T47D (cell line): ENCODE measurements at regions not wholly inside any gene's neighbourhood (a gene's known extent, or its start where the extent isn't known, plus 50 kb on each side); places are given as distances from the start of the nearest gene placed in this dataset.

Experiments
- DNase-seq, 2 experiments: peaks; one replicate each; pipeline versions ENCODE4 v3.0.0 to v3.0.0-alpha.2; 2011 to 2012; ENCODE audit warnings: low read depth in 1 of 2, low spot score in 1 of 2
- JUND ChIP-seq: IDR thresholded peaks from 2 replicates; pipeline ENCODE4 v1.6.1; 2012; ENCODE audit warnings: low read depth
- in situ Hi-C: cut with HindIII; loops from 2 replicates; pipeline ENCODE4 v1.10.0; 2016; ENCODE audit warnings: low sequenced_read_pairs, low pct_unique_long_range_greater_than_20kb

DNA sequence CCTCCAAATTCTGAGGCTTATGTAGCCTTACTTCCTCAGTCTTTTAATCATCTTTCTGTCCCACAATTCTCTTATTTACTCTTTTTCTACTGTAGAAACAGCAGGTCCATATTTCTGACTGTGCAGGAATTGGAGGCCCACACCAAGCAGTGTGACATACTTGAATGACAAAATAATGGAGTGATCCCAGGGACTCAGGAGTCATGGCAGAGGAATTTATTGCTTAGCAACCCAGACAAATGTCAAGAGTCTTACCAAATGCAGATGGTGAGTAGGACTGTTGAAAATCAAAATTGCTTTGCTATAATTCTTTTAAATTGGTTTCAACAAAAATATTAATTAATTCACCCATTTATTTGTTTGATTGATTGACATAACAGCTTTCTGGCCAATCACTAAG is 59.9 kb downstream of the HTR1B start:
- no peak for TF ChIP-seq JUND
- DNase-seq, result no peak
- in situ Hi-C loops, result no loop called here

DNA sequence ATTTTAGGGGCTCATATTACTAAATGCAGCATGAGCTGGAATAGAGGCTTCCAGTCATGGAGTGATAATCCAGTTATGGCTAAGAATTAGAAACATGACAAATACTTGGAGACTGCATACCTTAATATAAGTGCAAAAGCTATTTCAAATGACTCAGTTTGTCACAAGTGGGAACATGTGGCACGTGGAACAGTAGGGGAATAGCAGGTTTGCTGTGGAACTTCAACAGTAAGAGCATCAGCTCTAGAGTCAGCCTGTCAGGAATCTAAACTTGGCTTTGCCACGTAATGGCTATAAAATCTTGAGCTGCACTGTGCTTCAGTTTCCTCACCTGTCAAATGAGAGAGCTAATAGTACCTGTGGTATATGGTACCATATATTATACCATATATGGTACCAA is 62.1 kb downstream of the HTR1B start:
- in situ Hi-C loops, result no loop called here
- no peak for TF ChIP-seq JUND
- DNase-seq, result no peak

DNA sequence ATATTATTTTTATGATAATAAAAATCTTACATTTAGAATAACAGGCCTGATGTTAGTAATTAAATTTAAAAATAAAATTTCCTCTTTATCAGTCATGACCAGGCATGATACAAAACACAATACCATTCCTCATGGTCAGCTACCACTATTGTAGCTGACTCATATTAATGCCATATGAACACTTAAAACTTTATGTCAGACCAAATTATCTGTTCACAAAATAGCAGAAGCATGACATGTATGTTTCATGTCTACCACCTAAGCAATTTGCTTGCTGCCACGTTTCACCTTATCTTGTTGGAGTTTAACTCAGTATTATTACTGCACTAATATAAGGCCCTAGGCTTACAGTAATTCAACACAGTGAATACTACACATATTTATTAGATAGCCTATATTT is 65.7 kb downstream of the HTR1B start:
- in situ Hi-C loops, result no loop called here
- TF ChIP-seq JUND, result no peak

DNA sequence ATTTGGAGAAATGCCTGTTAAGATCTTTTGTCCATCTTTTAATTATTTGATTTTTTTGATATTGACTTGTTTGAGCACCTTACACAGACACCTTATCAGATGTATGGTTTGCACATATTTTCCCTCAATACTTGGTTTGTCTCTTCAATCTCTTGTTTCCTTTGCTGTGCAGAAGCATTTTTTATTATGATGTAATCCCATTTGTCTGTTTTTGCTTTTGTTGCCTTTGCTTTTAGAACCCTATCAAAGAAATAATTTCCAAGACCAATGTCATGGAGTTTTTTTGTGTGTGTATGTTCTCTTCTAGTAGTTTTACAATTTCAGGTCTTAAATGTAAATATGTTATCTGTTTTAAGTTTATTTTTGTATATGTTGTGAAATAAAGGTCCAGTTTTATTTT is 73.9 kb downstream of the HTR1B start:
- TF ChIP-seq JUND, result no peak
- no peak for DNase-seq
- in situ Hi-C loops, result no loop called here

More for the DNA sequence above, 65.7 kb downstream of the HTR1B start:
- DNase-seq, result no peak

DNA sequence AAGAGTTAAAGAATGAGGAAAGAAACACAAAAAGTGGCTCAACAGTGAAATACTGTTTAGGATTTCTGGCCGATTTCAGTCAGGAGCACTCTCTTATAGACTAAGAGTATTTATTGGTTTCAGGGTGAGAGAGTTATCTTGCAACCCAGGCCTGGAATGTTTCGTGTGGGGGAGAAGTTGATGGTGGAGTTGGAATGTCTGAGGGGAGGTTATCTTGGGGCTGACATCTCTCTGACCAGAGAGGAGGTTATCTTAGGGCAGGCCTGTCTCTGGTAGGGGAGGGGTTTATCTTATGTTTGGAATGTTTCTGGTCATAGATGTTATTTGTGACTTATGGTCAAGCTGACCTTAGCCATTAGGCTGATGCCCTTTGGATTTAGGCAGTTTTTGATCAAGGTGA is 80.3 kb downstream of the HTR1B start:
- no peak for DNase-seq
- no peak for TF ChIP-seq JUND
- in situ Hi-C loops, result no loop called here

DNA sequence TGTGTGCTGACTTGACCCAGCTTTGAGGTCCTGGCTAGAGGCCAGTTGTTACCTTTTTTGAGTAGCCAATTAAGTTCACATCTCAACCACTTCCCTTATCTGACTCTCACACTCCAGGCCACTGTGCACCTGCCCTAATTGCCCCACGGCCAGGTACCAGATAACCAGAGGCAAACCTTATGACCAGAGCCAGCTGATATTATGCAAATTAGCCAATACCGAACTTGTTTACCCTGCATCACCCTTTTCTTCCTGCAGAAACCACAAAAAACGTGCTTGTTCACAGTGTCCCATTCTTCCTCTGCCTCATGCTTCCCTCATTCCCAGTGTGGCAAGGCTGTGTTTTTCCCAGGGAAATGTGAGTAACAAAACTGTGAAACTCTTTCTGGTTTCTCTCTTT is 89.3 kb downstream of the HTR1B start:
- no peak for TF ChIP-seq JUND
- in situ Hi-C loops, result no loop called here

DNA sequence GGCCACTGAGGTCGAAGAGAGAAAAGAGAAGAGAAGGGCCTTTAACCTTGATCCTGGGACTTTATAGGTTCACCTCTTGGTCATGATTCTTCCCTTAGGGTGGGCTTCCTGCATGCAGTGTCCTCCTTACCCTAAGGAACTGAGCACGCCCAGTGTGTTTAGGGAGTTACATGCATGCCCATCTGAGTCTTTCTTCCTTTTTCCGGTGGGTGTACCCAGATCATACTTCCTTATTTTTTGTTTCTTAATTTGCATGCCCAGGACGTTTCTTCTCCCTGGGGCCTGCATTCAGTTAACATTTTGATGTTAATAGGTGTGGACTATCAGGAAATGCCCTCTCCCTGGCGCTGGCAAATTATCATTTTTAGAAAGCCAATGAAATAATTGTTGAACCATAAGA is 91.5 kb downstream of the HTR1B start:
- no peak for TF ChIP-seq JUND
- in situ Hi-C loops, result no loop called here
- no peak for DNase-seq

More for the DNA sequence above, 89.3 kb downstream of the HTR1B start:
- no peak for DNase-seq

DNA sequence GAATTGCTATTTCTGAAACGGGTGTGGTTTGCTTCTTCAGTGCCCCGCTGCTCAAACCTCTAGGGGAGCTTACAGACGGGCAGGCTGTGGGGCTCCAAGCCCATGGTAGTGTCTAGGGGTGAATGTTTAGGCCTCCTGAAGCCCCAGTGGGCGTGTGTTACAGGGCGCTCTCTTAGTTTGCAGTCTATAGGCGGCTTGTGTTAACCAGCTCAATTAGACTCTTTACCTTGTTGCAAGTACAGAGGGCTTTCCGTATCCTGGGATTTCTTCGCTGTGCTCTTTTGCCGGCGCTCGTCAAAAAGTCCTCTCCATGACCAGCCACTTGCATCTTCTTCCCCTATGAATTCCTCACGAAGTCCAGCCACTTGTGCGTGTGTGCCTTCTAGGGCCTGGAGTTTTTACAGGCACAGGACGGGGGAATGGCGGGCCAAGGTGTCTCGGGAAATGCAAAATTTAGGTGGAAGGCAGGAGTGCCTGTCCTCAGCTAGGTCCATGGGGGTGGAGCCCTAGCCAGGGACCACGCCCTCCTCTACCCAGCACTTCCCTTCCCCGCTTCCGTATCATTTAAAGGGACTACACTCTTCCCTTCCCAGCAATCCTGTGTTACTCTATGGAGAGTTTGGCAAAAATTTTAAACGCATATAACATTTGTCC is 94.5 kb downstream of the HTR1B start:
- DNase-seq, result peak in 1 of 2 experiments; percentile 43
- no peak for TF ChIP-seq JUND
- in situ Hi-C loops, result no loop called here

DNA sequence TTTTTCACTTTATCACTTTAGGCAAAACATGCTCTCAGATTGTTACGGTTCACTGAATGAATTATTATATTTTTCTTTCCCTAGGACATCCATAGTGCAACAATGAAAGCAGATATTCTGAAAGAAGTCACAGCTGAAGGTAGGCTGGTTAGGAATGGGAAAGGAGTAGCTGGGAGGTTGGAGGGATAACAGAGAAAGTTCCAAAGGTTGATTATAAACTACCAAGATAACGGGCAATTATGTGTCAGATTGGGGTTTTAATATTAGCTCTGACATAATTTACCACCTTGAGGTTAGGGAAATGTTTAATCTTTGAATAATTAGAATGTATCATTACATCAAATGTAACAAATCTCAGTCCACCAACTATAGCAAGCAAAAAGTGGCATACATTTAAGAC is 96.5 kb downstream of the HTR1B start:
- DNase-seq, result no peak
- in situ Hi-C loops, result no loop called here
- TF ChIP-seq JUND, result no peak

DNA sequence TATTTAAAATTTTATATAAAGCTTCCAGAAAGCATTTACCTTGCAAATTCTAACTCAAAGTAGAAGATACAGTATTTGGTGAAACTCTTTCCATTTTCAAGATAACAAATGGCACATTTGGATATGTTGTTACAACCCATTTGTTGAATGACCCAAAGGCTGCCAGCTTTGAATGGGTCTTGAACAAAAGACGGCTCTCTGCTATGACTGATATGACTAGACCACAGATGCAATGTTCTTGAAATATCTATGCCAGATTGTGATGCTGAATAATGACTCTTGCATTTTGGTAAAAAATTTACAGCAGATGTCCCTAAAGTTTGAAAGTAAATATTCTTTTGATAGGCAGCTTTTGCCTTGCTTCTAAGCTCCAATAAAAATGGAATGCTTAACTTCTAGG is 99.6 kb downstream of the HTR1B start:
- in situ Hi-C loops, result no loop called here
- no peak for DNase-seq
- TF ChIP-seq JUND, result no peak

DNA sequence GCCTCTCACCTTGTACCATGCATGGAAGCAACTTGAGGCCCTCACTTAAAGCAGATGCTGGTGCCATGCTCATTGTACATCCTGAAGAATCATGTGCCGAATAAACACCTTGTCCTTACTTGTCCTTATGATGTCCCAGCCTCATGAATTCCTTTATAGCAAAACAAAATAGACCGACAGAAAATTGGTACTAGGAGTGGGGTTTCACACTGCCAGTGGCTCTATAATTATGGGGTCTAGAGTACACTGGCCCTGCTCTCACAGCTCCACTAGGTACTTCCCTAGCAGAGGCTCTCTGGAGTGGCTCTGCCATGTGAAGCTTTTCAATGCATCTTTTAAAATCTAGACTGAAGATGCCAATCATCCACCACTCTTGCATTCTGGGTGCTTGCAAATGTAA is 101.2 kb downstream of the HTR1B start:
- TF ChIP-seq JUND, result no peak
- DNase-seq, result no peak
- in situ Hi-C loops, result no loop called here

DNA sequence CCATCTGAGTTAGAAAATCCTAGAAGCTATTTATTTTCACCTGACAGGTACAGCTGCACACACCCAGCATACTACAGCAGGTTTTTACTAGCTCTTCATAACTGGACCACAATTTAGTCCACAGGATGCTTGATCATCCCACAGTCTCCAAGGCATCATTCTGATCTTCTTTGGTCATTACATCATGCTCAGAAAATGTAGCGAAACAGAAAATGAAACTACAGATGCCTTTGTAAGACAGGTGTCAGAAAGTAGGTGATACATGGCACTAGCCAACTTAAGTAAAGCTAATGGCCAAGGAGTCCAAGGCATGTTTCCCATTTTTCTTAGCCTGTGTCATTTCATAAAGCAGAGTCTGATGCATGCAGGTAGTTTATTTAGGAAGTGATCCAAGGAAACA is 102.3 kb downstream of the HTR1B start:
- TF ChIP-seq JUND, result no peak
- in situ Hi-C loops, result no loop called here
- peak in 1 of 2 experiments; percentile 1 for DNase-seq

DNA sequence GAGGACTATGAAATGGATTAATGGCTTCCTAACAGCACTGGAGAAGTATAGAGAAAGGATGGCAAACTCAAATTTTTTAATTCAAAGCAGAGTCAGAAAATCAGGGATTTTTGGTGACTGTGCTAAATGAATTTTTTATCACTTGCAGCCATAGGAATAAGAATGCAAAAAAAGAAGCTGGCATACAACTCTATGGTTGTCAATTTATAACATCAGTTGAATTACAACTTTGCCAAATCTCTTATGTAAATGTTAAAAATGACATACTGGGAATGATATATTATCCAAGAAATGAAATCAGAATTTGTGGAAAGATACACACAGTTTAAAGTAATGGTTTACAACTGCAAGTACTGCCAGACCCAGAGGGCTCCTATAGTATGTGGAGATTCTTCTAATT is 106.5 kb downstream of the HTR1B start:
- DNase-seq, result no peak
- in situ Hi-C loops, result no loop called here
- TF ChIP-seq JUND, result no peak

DNA sequence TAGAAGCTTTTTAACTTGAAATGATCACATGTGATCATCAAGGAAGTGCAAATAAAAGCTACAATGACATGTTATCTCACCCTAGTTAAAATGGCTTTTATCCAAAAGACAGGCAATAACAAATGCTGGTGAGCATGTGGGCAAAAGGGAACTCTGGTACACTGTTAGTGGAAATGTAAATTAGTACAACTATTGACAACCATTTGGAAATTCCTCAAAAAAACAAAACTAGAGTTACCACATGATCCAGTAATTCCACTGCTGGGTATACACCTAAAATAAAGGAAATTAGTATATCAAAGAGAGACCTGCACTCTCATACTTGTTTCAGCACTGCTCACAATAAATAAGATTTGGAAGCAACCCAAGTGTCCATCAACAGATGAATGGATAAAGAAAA is 108.7 kb downstream of the HTR1B start:
- no peak for DNase-seq
- in situ Hi-C loops, result no loop called here
- no peak for TF ChIP-seq JUND
